ENCODE measurements at regions not wholly inside any gene's neighbourhood (a gene's known extent, or its start where the extent isn't known, plus 50 kb on each side); places are given as distances from the start of the nearest gene placed in this dataset.

DNA sequence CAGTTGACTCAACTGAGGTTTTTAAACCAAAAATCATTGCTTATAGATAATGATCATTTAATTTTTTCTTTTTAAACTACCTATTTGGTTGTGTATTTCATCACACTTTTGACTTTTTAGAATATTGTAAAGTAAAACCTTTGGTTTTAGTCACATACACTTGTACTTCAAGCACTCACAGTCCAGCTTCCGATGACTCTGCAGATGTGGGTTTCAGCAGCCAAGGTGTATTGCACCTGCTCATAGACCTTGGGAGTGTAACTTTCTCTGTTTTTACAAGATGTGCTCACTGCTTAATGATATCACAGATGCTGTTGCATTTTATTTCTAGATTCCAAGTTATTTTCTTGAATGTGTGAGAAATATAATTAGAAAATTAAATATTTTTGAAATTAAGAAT is 188.3 kb upstream of the SLC38A2 start (continued):
- TF ChIP-seq, protein P1, sequence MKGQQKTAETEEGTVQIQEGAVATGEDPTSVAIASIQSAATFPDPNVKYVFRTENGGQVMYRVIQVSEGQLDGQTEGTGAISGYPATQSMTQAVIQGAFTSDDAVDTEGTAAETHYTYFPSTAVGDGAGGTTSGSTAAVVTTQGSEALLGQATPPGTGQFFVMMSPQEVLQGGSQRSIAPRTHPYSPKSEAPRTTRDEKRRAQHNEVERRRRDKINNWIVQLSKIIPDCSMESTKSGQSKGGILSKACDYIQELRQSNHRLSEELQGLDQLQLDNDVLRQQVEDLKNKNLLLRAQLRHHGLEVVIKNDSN (IDR thresholded peaks at IDR 0.05; ENCODE audit: borderline replicate concordance, low read depth), result no peak

- no peak overlapping the region for H3K4me3 ChIP-seq (ENCODE audit: low read depth in 2 of 2, low read length in 1 of 2)
- WGBS (ENCODE audit: low lambda C conversion rate), result 85% methylated on average over 2 of the region's 2 CpGs
- H3K36me3 ChIP-seq (replicated peaks in 1 of 2; ENCODE audit: control insufficient read depth in 1 of 2, insufficient read depth in 2 of 2, low read length in 1 of 2), result peaks cover 0 to 6% of the 10 kb centered on the region in 2 experiments
- no peak overlapping the region for H3K9ac ChIP-seq
- peaks cover 2 to 41% of the 10 kb centered on the region in 2 experiments; a peak in 3 of 4 replicates for H3K4me1 ChIP-seq (ENCODE audit: control insufficient read depth in 1 of 2, insufficient read depth in 2 of 2, low read depth in 1 of 2, low read length in 1 of 2)
- no peaks in the 10 kb centered on the region for H3K79me2 ChIP-seq (ENCODE audit: insufficient read depth)
- no peak for DNase-seq
- ChIA-PET CTCF (no interaction called here), POLR2A (no interaction called here)
- peak overlapping the region in 1 of 2 experiments; percentile 21; a peak in 2 of 4 replicates for H3K27ac ChIP-seq (ENCODE audit: low read depth in 2 of 2, low read length in 1 of 2)
- no peak for TF ChIP-seq CHD2 (IDR thresholded peaks at IDR 0.05; ENCODE audit: low read length, partially characterized antibody)
- TF ChIP-seq NRF1 (IDR thresholded peaks at IDR 0.05; ENCODE audit: low read depth, low read length), result no peak
- TF ChIP-seq FOSL2 (IDR thresholded peaks at IDR 0.05; ENCODE audit: borderline replicate concordance, low read depth), result no peak
- TF ChIP-seq MAX (IDR thresholded peaks at IDR 0.05; ENCODE audit: low read depth), result no peak
- TF ChIP-seq, protein P2, sequence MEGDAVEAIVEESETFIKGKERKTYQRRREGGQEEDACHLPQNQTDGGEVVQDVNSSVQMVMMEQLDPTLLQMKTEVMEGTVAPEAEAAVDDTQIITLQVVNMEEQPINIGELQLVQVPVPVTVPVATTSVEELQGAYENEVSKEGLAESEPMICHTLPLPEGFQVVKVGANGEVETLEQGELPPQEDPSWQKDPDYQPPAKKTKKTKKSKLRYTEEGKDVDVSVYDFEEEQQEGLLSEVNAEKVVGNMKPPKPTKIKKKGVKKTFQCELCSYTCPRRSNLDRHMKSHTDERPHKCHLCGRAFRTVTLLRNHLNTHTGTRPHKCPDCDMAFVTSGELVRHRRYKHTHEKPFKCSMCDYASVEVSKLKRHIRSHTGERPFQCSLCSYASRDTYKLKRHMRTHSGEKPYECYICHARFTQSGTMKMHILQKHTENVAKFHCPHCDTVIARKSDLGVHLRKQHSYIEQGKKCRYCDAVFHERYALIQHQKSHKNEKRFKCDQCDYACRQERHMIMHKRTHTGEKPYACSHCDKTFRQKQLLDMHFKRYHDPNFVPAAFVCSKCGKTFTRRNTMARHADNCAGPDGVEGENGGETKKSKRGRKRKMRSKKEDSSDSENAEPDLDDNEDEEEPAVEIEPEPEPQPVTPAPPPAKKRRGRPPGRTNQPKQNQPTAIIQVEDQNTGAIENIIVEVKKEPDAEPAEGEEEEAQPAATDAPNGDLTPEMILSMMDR (IDR thresholded peaks at IDR 0.05), result no peak
- TF ChIP-seq SIN3A (IDR thresholded peaks at IDR 0.05; ENCODE audit: borderline replicate concordance, low read depth, low read length), result no peak
- TF ChIP-seq EZH2phosphoT487 (IDR thresholded peaks at IDR 0.05; ENCODE audit: borderline replicate concordance, low read depth), result no peak
- no peak for TF ChIP-seq EP300 (IDR thresholded peaks at IDR 0.05; ENCODE audit: borderline replicate concordance in 1 of 2, low read depth in 1 of 2, low read length in 1 of 2)
- no peak for TF ChIP-seq RCOR1 (IDR thresholded peaks at IDR 0.05; ENCODE audit: low read length)
- TF ChIP-seq, protein P1 (IDR thresholded peaks at IDR 0.05; ENCODE audit: borderline replicate concordance, low read depth), result no peak
- no peak for TF ChIP-seq RAD21 (IDR thresholded peaks at IDR 0.05; ENCODE audit: low read length)
- TF ChIP-seq SMC3 (IDR thresholded peaks at IDR 0.05; ENCODE audit: low read depth, low read length), result no peak
- no peak for TF ChIP-seq ELF1 (IDR thresholded peaks at IDR 0.05)
- TF ChIP-seq RXRA (IDR thresholded peaks at IDR 0.05; ENCODE audit: borderline replicate concordance, low read depth), result no peak
- TF ChIP-seq MXI1 (IDR thresholded peaks at IDR 0.05; ENCODE audit: low read depth, low read length), result no peak
- TF ChIP-seq TAF1 (IDR thresholded peaks at IDR 0.05; ENCODE audit: borderline replicate concordance, low read depth, low read length), result no peak
- TF ChIP-seq PBX3 (IDR thresholded peaks at IDR 0.05), result no peak
- TF ChIP-seq NFIC (IDR thresholded peaks at IDR 0.05; ENCODE audit: borderline replicate concordance), result no peak
- no peak for TF ChIP-seq FOXM1 (IDR thresholded peaks at IDR 0.05; ENCODE audit: low read depth)
- no peak for TF ChIP-seq YY1 (IDR thresholded peaks at IDR 0.05; ENCODE audit: low read depth)
- no peaks in the 10 kb centered on the region for H3K27me3 ChIP-seq (ENCODE audit: insufficient read depth)
- no peak overlapping the region for H3K4me2 ChIP-seq
- peaks cover 33% of the 10 kb centered on the region for H3F3A ChIP-seq (replicated peaks; ENCODE audit: insufficient read depth)
- no peaks in the 10 kb centered on the region for H3K9me2 ChIP-seq
- H2AFZ ChIP-seq (ENCODE audit: low read depth), result no peak overlapping the region
- no peaks in the 10 kb centered on the region for H4K20me1 ChIP-seq (ENCODE audit: insufficient read depth)
- H3K9me3 ChIP-seq, result peaks cover 8% of the 10 kb centered on the region
Observed at GRCh38 chr12:46560089-46560488, 187.5 kb upstream of the SLC38A2 start.
